ENCODE measurements at regions not wholly inside any gene's neighbourhood (a gene's known extent, or its start where the extent isn't known, plus 50 kb on each side); places are given as distances from the start of the nearest gene placed in this dataset.

DNA sequence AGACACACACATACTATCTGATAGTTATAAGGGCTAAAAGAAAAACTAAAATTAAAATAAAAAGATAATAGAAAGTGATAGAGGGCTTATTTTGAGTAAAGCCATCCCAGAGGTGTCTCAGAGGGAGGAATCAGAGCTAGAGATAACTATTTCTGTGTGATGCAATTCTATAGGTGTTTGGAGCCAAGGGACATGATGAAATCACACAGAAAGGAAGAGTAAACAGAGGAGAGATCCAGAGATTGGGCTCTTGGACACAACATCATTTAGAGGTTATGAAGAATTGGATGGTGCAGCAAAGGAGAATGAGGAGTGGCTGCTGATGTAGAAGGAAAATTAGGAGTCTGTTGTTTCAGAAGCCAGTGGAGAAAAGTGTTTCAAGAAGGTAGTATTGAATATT, 393.5 kb downstream of the DIRAS2 start:
- no peak for DNase-seq (ENCODE audit: low spot score in 2 of 2, unreplicated experiment in 2 of 2)
- H3K36me3 Mint-ChIP-seq: no peaks in the 10 kb centered on the region
- no peak for TF ChIP-seq CTCF (IDR thresholded peaks at IDR 0.05; ENCODE audit: unreplicated experiment)
- H3K27ac Mint-ChIP-seq: no peak overlapping the region
- peaks cover 4% of the 10 kb centered on the region for H3K4me1 Mint-ChIP-seq
- H3K27me3 Mint-ChIP-seq (ENCODE audit: low read depth): no peaks in the 10 kb centered on the region
- H3K9me3 Mint-ChIP-seq: peaks cover 17% of the 10 kb centered on the region
- no peak overlapping the region for H3K4me3 Mint-ChIP-seq

DNA sequence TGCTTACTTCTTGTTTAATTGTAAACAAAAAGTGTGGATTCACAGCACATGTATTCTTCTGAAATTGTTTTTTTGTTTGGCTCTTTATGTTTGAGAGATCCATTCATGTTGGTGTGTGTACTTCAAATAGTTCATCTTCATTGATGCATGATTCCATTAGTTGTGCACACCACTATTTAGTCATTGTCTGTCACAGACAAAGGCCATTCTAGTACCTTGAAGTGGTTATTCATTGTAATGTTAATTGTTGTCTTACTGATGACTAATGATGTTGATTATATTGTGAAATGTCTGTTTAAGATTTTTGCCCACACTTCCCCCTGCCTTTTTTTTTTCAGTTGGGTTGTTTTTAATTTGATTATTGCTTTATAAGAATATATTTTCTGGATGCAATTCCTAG, 391.3 kb downstream of the DIRAS2 start:
- H3K4me3 Mint-ChIP-seq: no peak overlapping the region

DNA sequence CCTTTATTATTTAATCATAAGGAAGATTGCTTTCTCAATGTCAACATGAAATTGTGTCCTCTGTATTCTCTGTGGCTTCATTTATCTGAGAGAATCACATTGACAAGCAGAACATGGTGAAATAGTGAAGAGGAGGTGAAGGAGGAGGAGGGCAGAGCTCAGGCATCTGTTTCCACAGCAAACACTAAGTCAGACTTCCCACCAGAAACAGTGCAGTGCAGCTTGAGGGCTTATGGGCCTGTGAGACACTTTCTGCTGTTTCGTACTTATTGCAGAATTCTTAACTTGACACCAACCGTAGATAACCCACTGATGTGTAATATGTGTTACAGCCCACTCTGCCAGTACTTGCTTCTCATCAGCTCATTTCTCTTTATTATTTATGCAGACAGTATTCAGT, 386.3 kb downstream of the DIRAS2 start:
- Mint-ChIP-seq H3K9me3 (peaks cover 26% of the 10 kb centered on the region), H3K27ac (no peak overlapping the region), H3K4me3 (no peak overlapping the region), H3K36me3 (no peaks in the 10 kb centered on the region), H3K4me1 (peaks cover 5% of the 10 kb centered on the region), H3K27me3 (ENCODE audit: low read depth) (no peaks in the 10 kb centered on the region)
- DNase-seq (ENCODE audit: low spot score in 2 of 2, unreplicated experiment in 2 of 2): no peak
- no peak for TF ChIP-seq CTCF (IDR thresholded peaks at IDR 0.05; ENCODE audit: unreplicated experiment)

More for the DNA sequence above, 391.3 kb downstream of the DIRAS2 start:
- no peak for TF ChIP-seq CTCF (IDR thresholded peaks at IDR 0.05; ENCODE audit: unreplicated experiment)
- DNase-seq (ENCODE audit: low spot score in 2 of 2, unreplicated experiment in 2 of 2): no peak
- Mint-ChIP-seq H3K4me1 (peaks cover 5% of the 10 kb centered on the region), H3K9me3 (peaks cover 17% of the 10 kb centered on the region), H3K27me3 (ENCODE audit: low read depth) (no peaks in the 10 kb centered on the region), H3K36me3 (no peaks in the 10 kb centered on the region), H3K27ac (no peak overlapping the region)

DNA sequence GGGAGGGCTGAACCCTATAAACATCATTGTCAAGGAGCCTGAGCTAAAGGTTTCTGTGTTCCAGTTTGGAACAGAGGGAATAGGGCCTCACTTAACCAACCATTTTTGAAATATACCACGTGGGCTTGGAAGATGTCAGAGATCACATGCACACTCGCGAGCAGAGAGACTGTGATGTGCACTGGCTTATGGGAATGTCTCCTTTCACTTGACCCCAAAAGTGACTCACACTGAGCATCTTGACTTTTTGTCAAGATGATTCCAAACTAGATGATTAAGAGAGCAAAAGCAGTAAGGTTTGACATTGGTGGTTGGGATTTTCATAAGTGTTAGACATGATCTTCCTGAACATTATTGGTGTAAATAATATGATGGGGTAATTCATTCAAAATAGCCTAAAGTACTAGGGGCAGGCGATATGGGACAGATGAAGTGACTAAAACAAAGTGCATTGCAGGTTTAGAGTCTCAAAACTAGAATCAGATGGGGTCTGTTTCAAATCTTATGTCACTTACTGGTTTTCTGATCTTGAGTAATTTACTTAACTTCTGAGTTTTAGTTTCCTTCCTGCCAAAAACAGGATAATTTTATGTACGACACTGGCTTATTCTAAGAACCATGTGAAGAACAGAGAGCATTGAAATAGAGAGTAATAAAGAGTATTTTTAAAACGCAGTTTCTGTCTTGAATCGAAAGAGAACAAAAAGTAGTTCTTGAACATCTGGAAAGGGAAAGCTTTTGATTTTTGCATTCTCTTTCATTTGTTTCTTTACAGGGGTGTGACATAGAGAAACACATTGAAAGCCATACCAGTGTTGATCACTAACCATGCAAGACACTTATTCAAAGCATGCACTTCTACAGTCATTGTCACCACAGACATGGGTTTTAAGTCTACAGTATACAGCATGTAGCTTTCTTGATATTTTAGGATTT, 383.0 kb downstream of the DIRAS2 start:
- H3K36me3 Mint-ChIP-seq: no peaks in the 10 kb centered on the region
- H3K27me3 Mint-ChIP-seq (ENCODE audit: low read depth): no peaks in the 10 kb centered on the region
- no peak for DNase-seq (ENCODE audit: low spot score in 2 of 2, unreplicated experiment in 2 of 2)
- peaks cover 17% of the 10 kb centered on the region for H3K9me3 Mint-ChIP-seq
- TF ChIP-seq CTCF (IDR thresholded peaks at IDR 0.05; ENCODE audit: unreplicated experiment): no peak
- no peaks in the 10 kb centered on the region for H3K4me1 Mint-ChIP-seq
- H3K27ac Mint-ChIP-seq: no peak overlapping the region
- no peak overlapping the region for H3K4me3 Mint-ChIP-seq

GRCh38 chr9:90261698-90262097, 380.9 kb downstream of the DIRAS2 start:
- Mint-ChIP-seq H3K4me3 (no peak overlapping the region), H3K27ac (no peak overlapping the region), H3K27me3 (ENCODE audit: low read depth) (peaks cover 8% of the 10 kb centered on the region), H3K4me1 (no peaks in the 10 kb centered on the region), H3K9me3 (peaks cover 17% of the 10 kb centered on the region), H3K36me3 (no peaks in the 10 kb centered on the region)
- TF ChIP-seq CTCF (IDR thresholded peaks at IDR 0.05; ENCODE audit: unreplicated experiment): no peak
- no peak for DNase-seq (ENCODE audit: low spot score in 2 of 2, unreplicated experiment in 2 of 2)

Data from mesothelial cell of epicardium (in vitro differentiated cells).